IMR-90 (cell line): ENCODE measurements at regions not wholly inside any gene's neighbourhood (a gene's known extent, or its start where the extent isn't known, plus 50 kb on each side); places are given as distances from the start of the nearest gene placed in this dataset.

Experiments
- ATAC-seq: fragments of 200-7000 bp; cut with Tn5 transposase; 2 replicates; pipeline ENCODE4 v1.9.1; 2020; ENCODE audit warnings: low read depth, mild to moderate bottlenecking, moderate library complexity
- BruUV-seq: library from RNA; stranded (reverse); fragments of 400-500 nt; replicated peaks from 2 replicates; lab custom pipeline; 2021; lab: Mats Ljungman, UMichigan
- CTCF ChIA-PET: fragments of 300-600 bp; formaldehyde crosslinking; extraction: SDS; loops from one replicate; lab custom pipeline; 2021; ENCODE audit warnings: antibody characterized with exemption; lab: Yijun Ruan, JAX
- POLR2A ChIA-PET: fragments of 300-600 bp; sonication (Branson Sonifier 250); formaldehyde crosslinking; loops from one replicate; lab custom pipeline; 2022; ENCODE audit warnings: antibody characterized with exemption; ENCODE audit not compliant: unreplicated experiment; lab: Charles Lee
- DNase-seq: peaks from one replicate; pipeline ENCODE4 v3.0.0; 2013
- H2AFZ ChIP-seq: replicated peaks from 2 replicates; pipeline ENCODE3; 2013; ENCODE audit warnings: low read length, mild to moderate bottlenecking; ENCODE audit not compliant: poor library complexity
- H2AK5ac ChIP-seq: 2 replicates; pipeline ENCODE4 v1.6.1; 2013; ENCODE audit warnings: low read depth, low read length, inconsistent platforms
- H2AK9ac ChIP-seq: replicated peaks from 2 replicates; pipeline ENCODE3; 2013; ENCODE audit warnings: mild to moderate bottlenecking, low read depth, low read length, moderate library complexity; ENCODE audit not compliant: poor library complexity
- H2BK120ac ChIP-seq: 2 replicates; pipeline ENCODE4 v1.6.1; 2013; ENCODE audit warnings: low read depth, low read length, inconsistent platforms
- H2BK15ac ChIP-seq: 3 replicates; pipeline ENCODE4 v1.6.1; 2013; ENCODE audit warnings: low read depth, low read length, inconsistent platforms
- H2BK20ac ChIP-seq: 2 replicates; pipeline ENCODE4 v1.6.1; 2013; ENCODE audit warnings: low read depth, mild to moderate bottlenecking, inconsistent platforms, low read length, moderate library complexity
- H2BK5ac ChIP-seq: 2 replicates; pipeline ENCODE4 v1.6.1; 2013; ENCODE audit warnings: mild to moderate bottlenecking, low read depth, low read length, inconsistent platforms; ENCODE audit not compliant: poor library complexity, severe bottlenecking
- H3K14ac ChIP-seq: replicated peaks from 2 replicates; pipeline ENCODE4 v1.6.1; 2013; ENCODE audit warnings: low read depth, low read length, inconsistent platforms
- H3K18ac ChIP-seq: 2 replicates; pipeline ENCODE4 v1.6.1; 2013; ENCODE audit warnings: low read depth, low read length, control low read depth
- H3K23ac ChIP-seq: 2 replicates; pipeline ENCODE4 v1.6.1; 2013; ENCODE audit warnings: low read depth, low read length, inconsistent platforms
- H3K27ac ChIP-seq: 2 replicates; pipeline ENCODE4 v1.5.1; 2013; ENCODE audit warnings: mild to moderate bottlenecking, control low read depth, low read length; ENCODE audit not compliant: insufficient read depth
- H3K27me3 ChIP-seq: 2 replicates; pipeline ENCODE4 v1.6.1; 2013; ENCODE audit warnings: low read length; ENCODE audit not compliant: control insufficient read depth, insufficient read depth
- H3K36me3 ChIP-seq: 2 replicates; pipeline ENCODE4 v1.6.1; 2013; ENCODE audit warnings: low read length, mixed read lengths; ENCODE audit not compliant: control insufficient read depth, insufficient read depth
- H3K4ac ChIP-seq: 2 replicates; pipeline ENCODE4 v1.6.1; 2013; ENCODE audit warnings: low read depth, low read length, inconsistent platforms
- H3K4me1 ChIP-seq: 2 replicates; pipeline ENCODE4 v1.6.1; 2013; ENCODE audit warnings: low read length, mixed read lengths; ENCODE audit not compliant: control insufficient read depth, insufficient read depth
- H3K4me2 ChIP-seq: 2 replicates; pipeline ENCODE4 v1.6.1; 2013; ENCODE audit warnings: low read depth, mild to moderate bottlenecking, control low read depth, low read length, moderate library complexity
- H3K4me3 ChIP-seq: 2 replicates; pipeline ENCODE4 v1.5.1; 2013; ENCODE audit warnings: low read depth, mild to moderate bottlenecking, control low read depth, low read length, moderate library complexity; ENCODE audit not compliant: insufficient read depth
- H3K56ac ChIP-seq: 2 replicates; pipeline ENCODE4 v1.6.1; 2013; ENCODE audit warnings: low read length, inconsistent platforms; ENCODE audit not compliant: insufficient read depth; ENCODE audit errors: extremely low read depth
- H3K79me1 ChIP-seq, 2 experiments: 2 replicates each; pipeline ENCODE4 v1.6.1; 2013; ENCODE audit warnings: low read length in 2 of 2, inconsistent platforms in 1 of 2, low read depth in 1 of 2
- H3K9ac ChIP-seq: 2 replicates; pipeline ENCODE4 v1.6.1; 2013; ENCODE audit warnings: low read depth, low read length, control low read depth
- H3K9me1 ChIP-seq: 2 replicates; pipeline ENCODE4 v1.6.1; 2013; ENCODE audit warnings: low read length, inconsistent platforms; ENCODE audit not compliant: insufficient read depth
- H3K9me3 ChIP-seq: 2 replicates; pipeline ENCODE4 v1.6.1; 2013; ENCODE audit warnings: low read length; ENCODE audit not compliant: control insufficient read depth, insufficient read depth
- H4K20me1 ChIP-seq: 2 replicates; pipeline ENCODE4 v1.6.1; 2013; ENCODE audit warnings: low read length, inconsistent platforms; ENCODE audit not compliant: insufficient read depth
- H4K5ac ChIP-seq: 2 replicates; pipeline ENCODE4 v1.6.1; 2013; ENCODE audit warnings: mild to moderate bottlenecking, low read depth, low read length, control low read depth
- H4K8ac ChIP-seq, 2 experiments: 2 replicates each; pipeline ENCODE4 v1.6.1; 2013; ENCODE audit warnings: low read depth in 2 of 2, low read length in 2 of 2, control low read depth in 1 of 2, inconsistent platforms in 1 of 2
- H4K91ac ChIP-seq: 2 replicates; pipeline ENCODE4 v1.6.1; 2013; ENCODE audit warnings: low read depth, low read length, inconsistent platforms; ENCODE audit not compliant: insufficient read depth
- CHD1 ChIP-seq: IDR thresholded peaks from 2 replicates; pipeline ENCODE4 v1.6.1; 2012; ENCODE audit warnings: low read depth, low read length, improper control_type of control experiment
- MAFK ChIP-seq: IDR thresholded peaks from 2 replicates; pipeline ENCODE4 v1.6.1; 2012; ENCODE audit warnings: low read depth, low read length, improper control_type of control experiment
- POLR2A ChIP-seq: IDR thresholded peaks from 2 replicates; pipeline ENCODE4 v1.6.1; 2012; ENCODE audit warnings: mild to moderate bottlenecking, low read depth, low read length
- RCOR1 ChIP-seq: IDR thresholded peaks from 2 replicates; pipeline ENCODE4 v1.6.1; 2012; ENCODE audit warnings: mild to moderate bottlenecking, low read length, improper control_type of control experiment; ENCODE audit not compliant: insufficient replicate concordance
- WGBS, 2 experiments: methylation state at CpG; one replicate each; pipeline versions ENCODE4 v1.1.5 to v1.1.7; 2013; ENCODE audit warnings: missing lambda C conversion rate in 2 of 2; ENCODE audit not compliant: insufficient read length in 1 of 2; ENCODE audit errors: extremely low coverage in 2 of 2; 5-methylcytosine and 5-hydroxymethylcytosine counted together
- dilution Hi-C: fragments of 300-500 bp; cut with HindIII; formaldehyde crosslinking; loops from one replicate; pipeline ENCODE4 v1.14.3; 2018; ENCODE audit warnings: low sequenced_read_pairs; ENCODE audit not compliant: unreplicated experiment
- in situ Hi-C: fragments of 300-500 bp; cut with MboI; formaldehyde crosslinking; loops from 3 replicates; pipeline ENCODE4 v1.14.3; 2019; ENCODE audit warnings: low sequenced_read_pairs, inconsistent platforms, mixed read lengths
- intact Hi-C: fragments of 100-400 bp; cut with micrococcal nuclease; formaldehyde crosslinking; loops from 2 replicates; pipeline ENCODE4 v1.10.0; 2022

GRCh38 chr1:56003846-56004245 is 575.5 kb downstream of the PLPP3 start:
- Histone ChIP-seq H2AK9ac (no peak overlapping the region), H3K9me3 (no peaks in the 10 kb centered on the region), H4K8ac (no peak overlapping the region), H3K4me2 (no peak overlapping the region), H3K4me3 (no peak overlapping the region), H3K56ac (no peak overlapping the region), H4K5ac (no peak overlapping the region), H3K9me1 (no peaks in the 10 kb centered on the region), H2AFZ (no peak overlapping the region), H3K27me3 (no peaks in the 10 kb centered on the region), H4K91ac (no peak overlapping the region), H3K9ac (no peak overlapping the region), H3K4ac (no peak overlapping the region), H3K36me3 (no peaks in the 10 kb centered on the region), H2BK15ac (no peak overlapping the region), H3K18ac (no peak overlapping the region), H3K4me1 (no peaks in the 10 kb centered on the region; the same call in 1 of the 2 replicates), H3K27ac (no peak overlapping the region), H2AK5ac (no peak overlapping the region), H4K20me1 (no peaks in the 10 kb centered on the region), H2BK120ac (no peak overlapping the region), H2BK20ac (no peak overlapping the region), H3K79me1 (no peaks in the 10 kb centered on the region), H3K23ac (no peak overlapping the region), H3K14ac (no peak overlapping the region), H2BK5ac (no peak overlapping the region)
- TF ChIP-seq RCOR1, result no peak
- TF ChIP-seq CHD1, result no peak
- no peak for TF ChIP-seq POLR2A
- TF ChIP-seq MAFK, result no peak
- CTCF ChIA-PET, result no interaction called here
- ATAC-seq, result no peak
- intact Hi-C loops (no loop called here), dilution Hi-C loops (no loop called here), in situ Hi-C loops (no loop called here)
- no CpG with 5 or more reads among the region's 1 CpG for WGBS, 2 experiments
- POLR2A ChIA-PET, result no interaction called here
- BruUV-seq, result no TSS peak
- no peak for DNase-seq
